A673 (cell line): ENCODE measurements at regions not wholly inside any gene's neighbourhood (a gene's known extent, or its start where the extent isn't known, plus 50 kb on each side); places are given as distances from the start of the nearest gene placed in this dataset.

Experiments
- CTCF ChIP-seq: fragments of 300-800, 200-600 bp; sonication (generic); conservative IDR thresholded peaks from 2 replicates; pipeline ENCODE4 v1.5.1; 2017; ENCODE audit warnings: low read depth, mild to moderate bottlenecking, antibody characterized with exemption, low read length, moderate library complexity, mixed read lengths
- EZH2 ChIP-seq: fragments of 200-600 bp; sonication (generic); IDR thresholded peaks from 2 replicates; pipeline ENCODE4 v1.6.1; 2017; ENCODE audit warnings: borderline replicate concordance, low read depth, mild to moderate bottlenecking, mixed read lengths, antibody characterized with exemption, low read length; ENCODE audit not compliant: poor library complexity, severe bottlenecking

- TF ChIP-seq CTCF, result no peak
- TF ChIP-seq EZH2, result no peak
Observed at GRCh38 chr4:14095831-14096230, 468.3 kb upstream of the BOD1L1 start.
